HepG2 (cell line): ENCODE measurements at regions not wholly inside any gene's neighbourhood (a gene's known extent, or its start where the extent isn't known, plus 50 kb on each side); places are given as distances from the start of the nearest gene placed in this dataset.

Source experiments
- HNRNPK ChIP-seq: fragments of 200-400 bp; formaldehyde crosslinking; IDR thresholded peaks from 2 replicates; pipeline ENCODE4 v1.6.1; 2018; ENCODE audit warnings: low read length, low read depth, moderate library complexity, mild to moderate bottlenecking; ENCODE audit not compliant: poor library complexity, severe bottlenecking
- MAFK ChIP-seq, 2 experiments: IDR thresholded peaks in 1 of 2; conservative IDR thresholded peaks in 1 of 2; 2 replicates each; pipeline ENCODE4 v1.6.1; 2011; ENCODE audit warnings: improper control_type of control experiment in 2 of 2, low read length in 2 of 2
- MLXIP ChIP-seq: sonication (generic); formaldehyde crosslinking; IDR thresholded peaks from 2 replicates; pipeline ENCODE4 v1.9.0; 2021; ENCODE audit warnings: missing genetic modification reagents, borderline replicate concordance
- MXI1 ChIP-seq: IDR thresholded peaks from 3 replicates; pipeline ENCODE4 v1.6.1; 2012; ENCODE audit warnings: low read depth, low read length, inconsistent platforms, borderline replicate concordance
- NR2F6 ChIP-seq, 2 experiments: IDR thresholded peaks; 2 replicates each; pipeline ENCODE4 v1.6.1; 2016; ENCODE audit warnings: antibody characterized with exemption in 1 of 2, mild to moderate bottlenecking in 1 of 2
- TRIM22 ChIP-seq: fragments of 450-650 bp; IDR thresholded peaks from 2 replicates; pipeline ENCODE4 v1.6.1; 2017
- ZFP36L1 ChIP-seq: sonication (generic); formaldehyde crosslinking; IDR thresholded peaks from 2 replicates; pipeline ENCODE4 v1.8.0; 2022; ENCODE audit warnings: mild to moderate bottlenecking, missing genetic modification reagents, moderate library complexity
- ZNF557 ChIP-seq: sonication (generic); formaldehyde crosslinking; IDR thresholded peaks from 2 replicates; pipeline ENCODE4 v1.4.0; 2020; ENCODE audit warnings: missing genetic modification reagents
- ZNF678 ChIP-seq: sonication (generic); formaldehyde crosslinking; IDR thresholded peaks from 2 replicates; pipeline ENCODE4 v1.4.0; 2020; ENCODE audit warnings: mild to moderate bottlenecking, missing genetic modification reagents

- TF ChIP-seq ZNF678 (CRISPR knock-in tag) (no peak), MLXIP (no peak), NR2F6 (IDR thresholded peaks at IDR 0.05) (no peak), NR2F6 (CRISPR knock-in tag; IDR thresholded peaks at IDR 0.05) (no peak), HNRNPK (no peak), MXI1 (no peak), ZFP36L1 (CRISPR knock-in tag) (no peak), MAFK (conservative IDR thresholded peaks at IDR 0.05 in 1 of 2, IDR thresholded peaks at IDR 0.05 in 1 of 2; ENCODE audit: low read length in 2 of 2) (no peak), ZNF557 (CRISPR knock-in tag) (no peak), TRIM22 (no peak)
- TF ChIP-seq, all 625 proteins: peak for 0
Observed at GRCh38 chr10:89115876-89116627, 91.1 kb downstream of the CH25H start (continued).
